ENCODE measurements at regions not wholly inside any gene's neighbourhood (a gene's known extent, or its start where the extent isn't known, plus 50 kb on each side); places are given as distances from the start of the nearest gene placed in this dataset.

DNA sequence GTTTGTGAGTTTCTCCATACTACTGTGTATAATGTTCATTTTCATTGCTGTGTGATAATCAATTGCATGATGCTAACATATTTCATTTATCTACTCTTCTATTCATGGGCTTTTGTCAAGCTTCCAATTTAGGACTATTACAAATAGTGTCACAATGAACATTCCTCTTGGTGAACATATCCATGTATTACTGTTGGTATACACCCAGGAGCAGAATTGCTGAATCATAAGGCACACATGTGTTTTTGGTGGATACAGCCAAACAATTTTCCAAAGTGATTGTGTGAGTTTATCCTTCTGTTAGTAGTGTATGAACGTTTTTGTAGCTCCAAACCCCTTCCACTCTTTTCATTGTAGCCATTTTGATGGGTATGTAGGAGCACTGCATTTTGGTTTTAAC lies 101.6 kb upstream of the COPS8 start:
- no peak overlapping the region for H3K4me3 ChIP-seq
- WGBS (ENCODE audit: low lambda C conversion rate, missing lambda C conversion rate): 76% methylated on average over 1 of the region's 1 CpG
- no peaks in the 10 kb centered on the region for H3K9me3 ChIP-seq (ENCODE audit: low read depth)
- H4K20me1 ChIP-seq (ENCODE audit: insufficient read depth, poor library complexity, severe bottlenecking): no peaks in the 10 kb centered on the region
- no peak overlapping the region for H3K27ac ChIP-seq
- H3K4me1 ChIP-seq (ENCODE audit: insufficient read depth): peaks cover 21% of the 10 kb centered on the region
- H3K79me2 ChIP-seq: no peaks in the 10 kb centered on the region
- H3K36me3 ChIP-seq (replicated peaks; ENCODE audit: insufficient read depth, low read depth): no peaks in the 10 kb centered on the region
- DNase-seq (ENCODE audit: low spot score): no peak
- H2AFZ ChIP-seq: no peak overlapping the region
- no peaks in the 10 kb centered on the region for H3K9me2 ChIP-seq (replicated peaks; ENCODE audit: insufficient read depth)
- H3K27me3 ChIP-seq: no peaks in the 10 kb centered on the region
- no peak overlapping the region for H3K4me2 ChIP-seq
- TF ChIP-seq, protein P1, sequence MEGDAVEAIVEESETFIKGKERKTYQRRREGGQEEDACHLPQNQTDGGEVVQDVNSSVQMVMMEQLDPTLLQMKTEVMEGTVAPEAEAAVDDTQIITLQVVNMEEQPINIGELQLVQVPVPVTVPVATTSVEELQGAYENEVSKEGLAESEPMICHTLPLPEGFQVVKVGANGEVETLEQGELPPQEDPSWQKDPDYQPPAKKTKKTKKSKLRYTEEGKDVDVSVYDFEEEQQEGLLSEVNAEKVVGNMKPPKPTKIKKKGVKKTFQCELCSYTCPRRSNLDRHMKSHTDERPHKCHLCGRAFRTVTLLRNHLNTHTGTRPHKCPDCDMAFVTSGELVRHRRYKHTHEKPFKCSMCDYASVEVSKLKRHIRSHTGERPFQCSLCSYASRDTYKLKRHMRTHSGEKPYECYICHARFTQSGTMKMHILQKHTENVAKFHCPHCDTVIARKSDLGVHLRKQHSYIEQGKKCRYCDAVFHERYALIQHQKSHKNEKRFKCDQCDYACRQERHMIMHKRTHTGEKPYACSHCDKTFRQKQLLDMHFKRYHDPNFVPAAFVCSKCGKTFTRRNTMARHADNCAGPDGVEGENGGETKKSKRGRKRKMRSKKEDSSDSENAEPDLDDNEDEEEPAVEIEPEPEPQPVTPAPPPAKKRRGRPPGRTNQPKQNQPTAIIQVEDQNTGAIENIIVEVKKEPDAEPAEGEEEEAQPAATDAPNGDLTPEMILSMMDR (IDR thresholded peaks at IDR 0.05; ENCODE audit: poor library complexity): no peak
- TF ChIP-seq EZH2phosphoT487 (IDR thresholded peaks at IDR 0.05; ENCODE audit: low read depth, severe bottlenecking, unreplicated experiment) (no peak), EZH2 (IDR thresholded peaks at IDR 0.05; ENCODE audit: borderline replicate concordance) (no peak)

DNA sequence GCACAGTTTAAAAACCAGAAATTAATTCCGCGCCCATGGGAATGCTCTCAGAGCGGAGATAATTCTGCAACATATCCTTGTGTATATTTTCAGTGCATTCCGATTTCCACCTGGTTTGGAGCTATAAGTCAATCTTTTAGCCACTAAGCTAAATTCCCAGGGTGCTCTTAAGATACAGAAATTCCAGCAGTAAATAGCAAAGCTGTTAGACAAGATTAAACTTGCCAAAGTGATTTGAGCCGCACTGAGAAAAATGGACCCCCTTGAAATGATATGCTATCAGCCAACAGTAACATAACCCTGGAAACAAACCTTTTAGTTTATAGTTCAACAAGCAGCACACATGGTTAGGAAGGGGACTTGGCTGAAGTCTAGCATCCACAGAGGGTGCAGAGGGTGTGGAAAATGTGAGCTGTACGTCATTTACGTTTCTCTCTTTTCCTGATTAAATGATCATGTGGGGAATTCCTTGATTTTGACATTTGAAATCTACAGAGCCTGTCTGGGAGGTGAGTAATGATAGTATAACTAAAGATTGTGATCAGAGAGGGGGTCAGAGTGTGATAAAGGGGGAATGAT lies 99.8 kb upstream of the COPS8 start:
- Histone ChIP-seq H2AFZ (no peak overlapping the region), H3K27me3 (no peaks in the 10 kb centered on the region), H3K9me3 (ENCODE audit: low read depth) (no peaks in the 10 kb centered on the region), H3K36me3 (replicated peaks; ENCODE audit: insufficient read depth, low read depth) (no peaks in the 10 kb centered on the region), H3K4me3 (no peak overlapping the region), H3K4me2 (no peak overlapping the region), H3K79me2 (no peaks in the 10 kb centered on the region), H3K27ac (peak overlapping the region; percentile 50), H3K9me2 (replicated peaks; ENCODE audit: insufficient read depth) (no peaks in the 10 kb centered on the region), H4K20me1 (ENCODE audit: insufficient read depth, poor library complexity, severe bottlenecking) (no peaks in the 10 kb centered on the region), H3K4me1 (ENCODE audit: insufficient read depth) (peaks cover 26% of the 10 kb centered on the region)
- TF ChIP-seq, protein P1 (IDR thresholded peaks at IDR 0.05; ENCODE audit: poor library complexity): no peak
- TF ChIP-seq EZH2 (IDR thresholded peaks at IDR 0.05; ENCODE audit: borderline replicate concordance) (no peak), EZH2phosphoT487 (IDR thresholded peaks at IDR 0.05; ENCODE audit: low read depth, severe bottlenecking, unreplicated experiment) (no peak)
- DNase-seq (ENCODE audit: low spot score): no peak
- 63% methylated on average over 7 of the region's 7 CpGs for WGBS (ENCODE audit: low lambda C conversion rate, missing lambda C conversion rate)

DNA sequence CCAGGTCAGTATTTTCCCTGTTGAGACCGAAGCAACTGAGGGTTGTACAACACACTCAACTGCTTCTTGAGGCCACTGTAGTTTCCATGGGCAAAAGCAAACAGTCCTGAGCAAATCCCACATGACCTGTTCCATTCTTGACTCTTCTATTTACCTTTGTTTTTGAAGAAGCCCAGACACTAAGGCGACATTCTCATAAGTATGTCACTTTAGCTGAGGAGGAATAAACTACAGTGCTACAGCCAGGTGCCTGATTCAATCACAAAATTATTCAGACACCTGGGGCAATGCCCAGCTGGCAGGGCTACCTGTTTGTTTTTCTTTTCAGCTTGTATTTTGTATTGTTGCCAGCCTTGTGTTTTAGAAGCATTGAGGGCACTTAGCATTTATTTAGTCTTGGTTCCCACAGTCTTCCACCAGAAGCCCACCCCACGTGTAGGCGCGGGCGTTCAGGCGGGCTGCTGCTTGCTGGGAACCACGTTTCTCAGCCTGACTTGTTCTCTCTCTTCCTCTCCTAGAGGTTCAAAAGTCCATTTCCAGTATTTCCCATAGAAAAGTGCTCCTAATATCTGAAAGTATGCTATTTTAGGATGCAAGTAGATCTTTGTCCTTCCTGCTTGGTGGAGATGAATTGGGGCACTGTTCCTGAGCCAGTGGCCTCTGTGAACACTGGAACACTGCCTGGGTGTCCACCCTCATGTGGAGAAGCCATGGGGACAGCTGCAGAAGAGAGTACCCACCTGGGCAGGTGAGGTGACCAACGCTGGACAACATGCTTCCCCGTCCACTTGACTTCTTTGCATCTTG lies 99.0 kb upstream of the COPS8 start:
- Histone ChIP-seq H3K4me3 (no peak overlapping the region), H3K27me3 (no peaks in the 10 kb centered on the region), H3K9me2 (replicated peaks; ENCODE audit: insufficient read depth) (no peaks in the 10 kb centered on the region), H3K27ac (peak overlapping the region; percentile 72), H3K4me1 (ENCODE audit: insufficient read depth) (peaks cover 26% of the 10 kb centered on the region), H2AFZ (no peak overlapping the region), H3K4me2 (peak overlapping the region; percentile 6), H4K20me1 (ENCODE audit: insufficient read depth, poor library complexity, severe bottlenecking) (no peaks in the 10 kb centered on the region), H3K79me2 (no peaks in the 10 kb centered on the region), H3K9me3 (ENCODE audit: low read depth) (no peaks in the 10 kb centered on the region), H3K36me3 (replicated peaks; ENCODE audit: insufficient read depth, low read depth) (no peaks in the 10 kb centered on the region)
- TF ChIP-seq EZH2phosphoT487 (IDR thresholded peaks at IDR 0.05; ENCODE audit: low read depth, severe bottlenecking, unreplicated experiment) (no peak), EZH2 (IDR thresholded peaks at IDR 0.05; ENCODE audit: borderline replicate concordance) (no peak)
- TF ChIP-seq, protein P1 (IDR thresholded peaks at IDR 0.05; ENCODE audit: poor library complexity): no peak
- no peak for DNase-seq (ENCODE audit: low spot score)
- WGBS (ENCODE audit: low lambda C conversion rate, missing lambda C conversion rate): 86% methylated on average over 10 of the region's 10 CpGs
